ENCODE measurements at regions not wholly inside any gene's neighbourhood (a gene's known extent, or its start where the extent isn't known, plus 50 kb on each side); places are given as distances from the start of the nearest gene placed in this dataset.

DNA sequence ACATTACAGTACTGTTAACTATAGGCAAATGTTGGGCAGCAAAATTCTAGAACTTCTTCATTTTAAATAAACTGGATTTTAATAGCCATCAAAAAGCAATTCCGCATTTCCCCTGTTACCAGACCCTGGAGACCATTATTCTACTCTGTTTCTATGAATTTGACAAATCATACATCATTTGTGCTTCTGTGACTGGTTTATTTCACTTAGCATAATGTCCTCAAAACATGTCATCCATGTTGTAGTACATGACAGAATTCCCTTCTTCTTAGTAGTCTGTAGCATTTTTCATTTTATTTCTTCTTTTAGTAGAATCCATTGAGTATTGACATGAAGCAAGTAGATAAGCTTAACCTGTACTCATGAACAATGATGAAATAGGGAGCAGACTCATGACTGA is 59.4 kb upstream of the PPP4R3C start:
- TF ChIP-seq TAF1 (IDR thresholded peaks at IDR 0.05; ENCODE audit: low read depth, low read length): no peak
- no peak for TF ChIP-seq PAX5 (IDR thresholded peaks at IDR 0.05; ENCODE audit: insufficient read depth, low read length, severe bottlenecking)
- no peak for TF ChIP-seq SPI1 (IDR thresholded peaks at IDR 0.05; ENCODE audit: low read depth, low read length)
- TF ChIP-seq POU2F2 (IDR thresholded peaks at IDR 0.05; ENCODE audit: low read depth, low read length): no peak
- no peak for TF ChIP-seq POLR2A (IDR thresholded peaks at IDR 0.05; ENCODE audit: low read depth, low read length)
- no peak for TF ChIP-seq POLR2AphosphoS5 (IDR thresholded peaks at IDR 0.05; ENCODE audit: low read depth, low read length)
- FAIRE-seq (no peak), DNase-seq (ENCODE audit: insufficient read length, low spot score) (no peak)

DNA sequence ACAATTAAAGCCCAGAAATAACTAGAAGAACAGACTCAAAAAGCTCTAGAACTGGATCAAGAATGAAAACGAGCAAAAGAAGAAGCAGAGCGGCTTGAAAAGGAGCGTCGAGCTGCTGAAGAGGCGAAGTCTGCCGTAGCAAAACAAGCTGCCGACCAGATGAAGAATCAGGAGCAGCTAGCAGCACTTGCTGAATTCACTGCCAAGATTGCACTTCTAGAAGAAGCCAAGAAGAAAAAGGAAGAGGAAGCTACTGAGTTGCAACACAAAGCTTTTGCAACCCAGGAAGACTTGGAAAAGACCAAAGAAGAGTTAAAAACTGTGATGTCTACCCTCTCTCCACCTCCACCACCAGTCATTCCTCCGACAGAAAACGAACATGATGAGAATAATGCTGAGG is 56.1 kb upstream of the PPP4R3C start:
- TF ChIP-seq POU2F2 (IDR thresholded peaks at IDR 0.05; ENCODE audit: low read depth, low read length): no peak
- no peak for TF ChIP-seq SPI1 (IDR thresholded peaks at IDR 0.05; ENCODE audit: low read depth, low read length)
- no peak for TF ChIP-seq PAX5 (IDR thresholded peaks at IDR 0.05; ENCODE audit: insufficient read depth, low read length, severe bottlenecking)
- TF ChIP-seq POLR2A (IDR thresholded peaks at IDR 0.05; ENCODE audit: low read depth, low read length): no peak
- TF ChIP-seq POLR2AphosphoS5 (IDR thresholded peaks at IDR 0.05; ENCODE audit: low read depth, low read length): no peak
- no peak for TF ChIP-seq TAF1 (IDR thresholded peaks at IDR 0.05; ENCODE audit: low read depth, low read length)
- FAIRE-seq (peak; percentile 54), DNase-seq (ENCODE audit: insufficient read length, low spot score) (no peak)
